Glutamatergic neuron (in vitro differentiated cells): ENCODE measurements at regions not wholly inside any gene's neighbourhood (a gene's known extent, or its start where the extent isn't known, plus 50 kb on each side); places are given as distances from the start of the nearest gene placed in this dataset.

ENCODE experiments used
- DNase-seq: peaks from one replicate; pipeline ENCODE4 v3.0.0; 2022
- H3K27ac Mint-ChIP-seq: one replicate; pipeline ENCODE4 v1.8.0; 2020; ENCODE audit warnings: mild to moderate bottlenecking, mixed read lengths, inconsistent platforms; ENCODE audit not compliant: unreplicated experiment
- H3K27me3 Mint-ChIP-seq: one replicate; pipeline ENCODE4 v1.8.0; 2020; ENCODE audit warnings: mild to moderate bottlenecking, moderate library complexity, mixed read lengths, inconsistent platforms; ENCODE audit not compliant: unreplicated experiment
- H3K36me3 Mint-ChIP-seq: one replicate; pipeline ENCODE4 v1.8.0; 2020; ENCODE audit warnings: mild to moderate bottlenecking, mixed read lengths, inconsistent platforms; ENCODE audit not compliant: unreplicated experiment
- H3K4me1 Mint-ChIP-seq: one replicate; pipeline ENCODE4 v1.8.0; 2020; ENCODE audit warnings: mild to moderate bottlenecking, low read depth, mixed read lengths, inconsistent platforms; ENCODE audit not compliant: unreplicated experiment
- H3K4me3 Mint-ChIP-seq: one replicate; pipeline ENCODE4 v1.8.0; 2020; ENCODE audit warnings: mild to moderate bottlenecking, mixed read lengths, inconsistent platforms; ENCODE audit not compliant: unreplicated experiment
- H3K9me3 Mint-ChIP-seq: one replicate; pipeline ENCODE4 v1.8.0; 2020; ENCODE audit warnings: mild to moderate bottlenecking, moderate library complexity, mixed read lengths, inconsistent platforms; ENCODE audit not compliant: unreplicated experiment
- CTCF ChIP-seq: fragments of 200-600 bp; sonication (generic); IDR thresholded peaks from one replicate; pipeline ENCODE4 v1.5.0; 2021; ENCODE audit not compliant: partially characterized antibody, unreplicated experiment

GRCh38 chr5:153066281-153066680, 424.2 kb upstream of the GRIA1 start:
- Mint-ChIP-seq H3K4me3 (no peak overlapping the region), H3K36me3 (no peaks in the 10 kb centered on the region), H3K9me3 (peaks cover 2% of the 10 kb centered on the region), H3K27ac (no peak overlapping the region), H3K27me3 (no peaks in the 10 kb centered on the region), H3K4me1 (no peaks in the 10 kb centered on the region)
- TF ChIP-seq CTCF, result no peak
- DNase-seq, result no peak

- Mint-ChIP-seq H3K4me3 (no peak overlapping the region), H3K27ac (no peak overlapping the region), H3K27me3 (no peaks in the 10 kb centered on the region), H3K36me3 (no peaks in the 10 kb centered on the region), H3K4me1 (no peaks in the 10 kb centered on the region), H3K9me3 (peaks cover 2% of the 10 kb centered on the region)
- no peak for TF ChIP-seq CTCF
- no peak for DNase-seq
Observed at GRCh38 chr5:153067869-153068268, 422.6 kb upstream of the GRIA1 start.

GRCh38 chr5:153079396-153079795, 411.1 kb upstream of the GRIA1 start:
- Mint-ChIP-seq H3K4me1 (peaks cover 2% of the 10 kb centered on the region), H3K9me3 (no peaks in the 10 kb centered on the region), H3K36me3 (peaks cover 4% of the 10 kb centered on the region), H3K27me3 (peaks cover 3% of the 10 kb centered on the region), H3K27ac (no peak overlapping the region), H3K4me3 (no peak overlapping the region)
- TF ChIP-seq CTCF, result no peak
- no peak for DNase-seq

- TF ChIP-seq CTCF, result no peak
- no peak overlapping the region for H3K4me3 Mint-ChIP-seq
Observed at GRCh38 chr5:153080940-153081339, 409.5 kb upstream of the GRIA1 start.

DNA sequence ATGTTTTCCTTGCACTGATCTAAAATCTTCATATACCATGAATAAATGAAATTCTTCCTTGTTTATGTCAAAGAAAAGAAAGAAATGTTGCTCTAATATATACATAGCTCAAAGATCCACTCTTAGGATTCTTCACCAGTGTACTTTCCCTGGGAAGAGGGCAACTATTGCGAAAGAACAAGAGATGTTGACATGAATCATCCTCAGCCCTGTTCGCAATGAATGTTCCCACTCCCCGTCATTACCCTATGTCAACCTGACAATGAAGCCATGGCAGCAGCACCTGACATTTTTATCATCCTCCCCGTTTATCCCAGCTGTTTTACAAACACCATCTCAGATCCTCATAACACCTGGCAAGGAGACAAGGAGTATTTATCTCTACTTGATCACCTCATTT, 409.1 kb upstream of the GRIA1 start:
- no peak for TF ChIP-seq CTCF
- no peak overlapping the region for H3K4me3 Mint-ChIP-seq
- no peak for DNase-seq
- no peaks in the 10 kb centered on the region for H3K9me3 Mint-ChIP-seq
- H3K4me1 Mint-ChIP-seq, result peaks cover 3% of the 10 kb centered on the region
- no peak overlapping the region for H3K27ac Mint-ChIP-seq
- peaks cover 4% of the 10 kb centered on the region for H3K36me3 Mint-ChIP-seq
- H3K27me3 Mint-ChIP-seq, result peaks cover 3% of the 10 kb centered on the region

More at GRCh38 chr5:153080940-153081339, 409.5 kb upstream of the GRIA1 start:
- H3K9me3 Mint-ChIP-seq, result no peaks in the 10 kb centered on the region
- peaks cover 2% of the 10 kb centered on the region for H3K4me1 Mint-ChIP-seq
- no peak overlapping the region for H3K27ac Mint-ChIP-seq
- peaks cover 4% of the 10 kb centered on the region for H3K36me3 Mint-ChIP-seq
- DNase-seq, result no peak
- peaks cover 3% of the 10 kb centered on the region for H3K27me3 Mint-ChIP-seq
